Esophagus squamous epithelium (tissue), 4 donors: ENCODE measurements at regions not wholly inside any gene's neighbourhood (a gene's known extent, or its start where the extent isn't known, plus 50 kb on each side); places are given as distances from the start of the nearest gene placed in this dataset.

Experiments used
- POLR2A ChIP-seq, 4 donors: fragments of 450-650 bp; IDR thresholded peaks; one replicate each; pipeline ENCODE4 v1.6.1; 2017; ENCODE audit warnings: antibody characterized with exemption in 4 of 4, mild to moderate bottlenecking in 4 of 4, moderate library complexity in 3 of 4
- TF ChIP-seq, protein P1 (sequence below), 6 experiments: fragments of 450-650 bp in 4 of 6; fragments of 200-600 bp in 2 of 6; sonication (generic) in 2 of 6; IDR thresholded peaks; one replicate each; pipeline ENCODE4 v1.5.1; 2016 to 2019; ENCODE audit warnings: antibody characterized with exemption in 6 of 6, mild to moderate bottlenecking in 4 of 6, moderate library complexity in 4 of 6

DNA sequence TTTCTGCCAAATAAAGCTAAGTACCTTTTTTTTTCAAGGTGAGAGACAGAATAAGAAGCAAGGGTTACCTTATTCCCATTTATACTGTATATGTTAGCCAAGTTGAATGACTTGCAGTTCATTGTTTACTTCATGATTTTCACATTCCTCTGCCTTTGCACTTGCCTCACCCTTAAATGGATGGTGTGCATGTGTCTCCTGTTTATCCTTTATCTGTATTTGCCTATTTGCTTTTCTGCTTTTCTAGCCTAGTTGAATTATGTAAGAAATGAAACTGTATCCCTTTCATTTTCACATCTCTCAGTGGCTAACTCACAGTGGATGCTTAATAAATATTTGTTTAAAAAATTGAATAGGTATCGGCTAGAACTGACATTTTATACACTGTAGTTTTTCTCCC is 200.8 kb upstream of the ST8SIA4 start:
- TF ChIP-seq POLR2A (IDR thresholded peaks at IDR 0.05): no peak
- TF ChIP-seq, protein P1, sequence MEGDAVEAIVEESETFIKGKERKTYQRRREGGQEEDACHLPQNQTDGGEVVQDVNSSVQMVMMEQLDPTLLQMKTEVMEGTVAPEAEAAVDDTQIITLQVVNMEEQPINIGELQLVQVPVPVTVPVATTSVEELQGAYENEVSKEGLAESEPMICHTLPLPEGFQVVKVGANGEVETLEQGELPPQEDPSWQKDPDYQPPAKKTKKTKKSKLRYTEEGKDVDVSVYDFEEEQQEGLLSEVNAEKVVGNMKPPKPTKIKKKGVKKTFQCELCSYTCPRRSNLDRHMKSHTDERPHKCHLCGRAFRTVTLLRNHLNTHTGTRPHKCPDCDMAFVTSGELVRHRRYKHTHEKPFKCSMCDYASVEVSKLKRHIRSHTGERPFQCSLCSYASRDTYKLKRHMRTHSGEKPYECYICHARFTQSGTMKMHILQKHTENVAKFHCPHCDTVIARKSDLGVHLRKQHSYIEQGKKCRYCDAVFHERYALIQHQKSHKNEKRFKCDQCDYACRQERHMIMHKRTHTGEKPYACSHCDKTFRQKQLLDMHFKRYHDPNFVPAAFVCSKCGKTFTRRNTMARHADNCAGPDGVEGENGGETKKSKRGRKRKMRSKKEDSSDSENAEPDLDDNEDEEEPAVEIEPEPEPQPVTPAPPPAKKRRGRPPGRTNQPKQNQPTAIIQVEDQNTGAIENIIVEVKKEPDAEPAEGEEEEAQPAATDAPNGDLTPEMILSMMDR (IDR thresholded peaks at IDR 0.05): no peak
